ENCODE measurements at regions not wholly inside any gene's neighbourhood (a gene's known extent, or its start where the extent isn't known, plus 50 kb on each side); places are given as distances from the start of the nearest gene placed in this dataset.

DNA sequence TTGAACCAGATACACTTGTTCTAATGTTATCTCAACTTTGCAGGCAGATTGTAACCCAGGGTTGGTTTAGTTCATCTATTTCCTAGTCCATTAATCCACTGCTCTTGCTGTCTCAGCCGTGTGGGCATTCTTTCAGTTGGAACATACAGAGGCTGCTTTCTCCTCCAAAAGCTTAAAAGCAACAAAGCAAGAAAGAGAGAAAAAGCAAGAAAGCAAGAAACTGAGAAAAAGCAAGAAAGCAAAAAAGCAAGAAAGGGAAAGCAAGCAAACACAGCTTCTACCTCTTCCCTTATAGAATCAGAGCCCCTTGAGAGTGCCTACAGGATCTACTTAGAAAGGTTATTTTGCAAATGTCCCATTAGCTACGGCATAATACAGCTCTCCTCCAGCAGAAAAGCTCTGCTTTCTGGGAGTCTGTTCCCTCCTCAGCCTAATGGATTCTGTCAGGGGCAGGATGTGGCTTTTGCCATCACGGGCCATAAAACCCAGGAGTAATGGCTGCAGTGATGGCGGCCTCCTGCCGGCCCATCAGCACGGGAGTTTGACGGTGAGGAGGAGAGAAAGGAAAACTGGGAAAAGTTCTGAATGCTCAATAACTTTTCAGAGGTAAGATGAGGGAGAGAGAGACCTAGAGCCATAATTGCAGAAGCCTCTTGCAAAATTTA is 156.8 kb upstream of the JARID2 start:
- no peaks in the 10 kb centered on the region for H3K27me3 ChIP-seq (ENCODE audit: insufficient read depth, poor library complexity, severe bottlenecking)
- H3K4me3 ChIP-seq (replicated peaks; ENCODE audit: insufficient read depth, low read length), result no peak overlapping the region
- TF ChIP-seq, protein P1, sequence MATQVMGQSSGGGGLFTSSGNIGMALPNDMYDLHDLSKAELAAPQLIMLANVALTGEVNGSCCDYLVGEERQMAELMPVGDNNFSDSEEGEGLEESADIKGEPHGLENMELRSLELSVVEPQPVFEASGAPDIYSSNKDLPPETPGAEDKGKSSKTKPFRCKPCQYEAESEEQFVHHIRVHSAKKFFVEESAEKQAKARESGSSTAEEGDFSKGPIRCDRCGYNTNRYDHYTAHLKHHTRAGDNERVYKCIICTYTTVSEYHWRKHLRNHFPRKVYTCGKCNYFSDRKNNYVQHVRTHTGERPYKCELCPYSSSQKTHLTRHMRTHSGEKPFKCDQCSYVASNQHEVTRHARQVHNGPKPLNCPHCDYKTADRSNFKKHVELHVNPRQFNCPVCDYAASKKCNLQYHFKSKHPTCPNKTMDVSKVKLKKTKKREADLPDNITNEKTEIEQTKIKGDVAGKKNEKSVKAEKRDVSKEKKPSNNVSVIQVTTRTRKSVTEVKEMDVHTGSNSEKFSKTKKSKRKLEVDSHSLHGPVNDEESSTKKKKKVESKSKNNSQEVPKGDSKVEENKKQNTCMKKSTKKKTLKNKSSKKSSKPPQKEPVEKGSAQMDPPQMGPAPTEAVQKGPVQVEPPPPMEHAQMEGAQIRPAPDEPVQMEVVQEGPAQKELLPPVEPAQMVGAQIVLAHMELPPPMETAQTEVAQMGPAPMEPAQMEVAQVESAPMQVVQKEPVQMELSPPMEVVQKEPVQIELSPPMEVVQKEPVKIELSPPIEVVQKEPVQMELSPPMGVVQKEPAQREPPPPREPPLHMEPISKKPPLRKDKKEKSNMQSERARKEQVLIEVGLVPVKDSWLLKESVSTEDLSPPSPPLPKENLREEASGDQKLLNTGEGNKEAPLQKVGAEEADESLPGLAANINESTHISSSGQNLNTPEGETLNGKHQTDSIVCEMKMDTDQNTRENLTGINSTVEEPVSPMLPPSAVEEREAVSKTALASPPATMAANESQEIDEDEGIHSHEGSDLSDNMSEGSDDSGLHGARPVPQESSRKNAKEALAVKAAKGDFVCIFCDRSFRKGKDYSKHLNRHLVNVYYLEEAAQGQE (IDR thresholded peaks at IDR 0.05; ENCODE audit: insufficient replicate concordance, low read depth), result no peak
- TF ChIP-seq SPI1 (IDR thresholded peaks at IDR 0.05; ENCODE audit: borderline replicate concordance, low read depth), result no peak
- no peak for TF ChIP-seq POLR2AphosphoS5 (IDR thresholded peaks at IDR 0.05; ENCODE audit: low read depth)
- TF ChIP-seq GABPA (IDR thresholded peaks at IDR 0.05; ENCODE audit: low read depth), result no peak
- TF ChIP-seq, protein P2, sequence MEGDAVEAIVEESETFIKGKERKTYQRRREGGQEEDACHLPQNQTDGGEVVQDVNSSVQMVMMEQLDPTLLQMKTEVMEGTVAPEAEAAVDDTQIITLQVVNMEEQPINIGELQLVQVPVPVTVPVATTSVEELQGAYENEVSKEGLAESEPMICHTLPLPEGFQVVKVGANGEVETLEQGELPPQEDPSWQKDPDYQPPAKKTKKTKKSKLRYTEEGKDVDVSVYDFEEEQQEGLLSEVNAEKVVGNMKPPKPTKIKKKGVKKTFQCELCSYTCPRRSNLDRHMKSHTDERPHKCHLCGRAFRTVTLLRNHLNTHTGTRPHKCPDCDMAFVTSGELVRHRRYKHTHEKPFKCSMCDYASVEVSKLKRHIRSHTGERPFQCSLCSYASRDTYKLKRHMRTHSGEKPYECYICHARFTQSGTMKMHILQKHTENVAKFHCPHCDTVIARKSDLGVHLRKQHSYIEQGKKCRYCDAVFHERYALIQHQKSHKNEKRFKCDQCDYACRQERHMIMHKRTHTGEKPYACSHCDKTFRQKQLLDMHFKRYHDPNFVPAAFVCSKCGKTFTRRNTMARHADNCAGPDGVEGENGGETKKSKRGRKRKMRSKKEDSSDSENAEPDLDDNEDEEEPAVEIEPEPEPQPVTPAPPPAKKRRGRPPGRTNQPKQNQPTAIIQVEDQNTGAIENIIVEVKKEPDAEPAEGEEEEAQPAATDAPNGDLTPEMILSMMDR (IDR thresholded peaks at IDR 0.05; ENCODE audit: insufficient read depth, low read length), result no peak
- H3K27ac ChIP-seq (replicated peaks), result no peak overlapping the region
- no peak for DNase-seq (ENCODE audit: low read depth in 1 of 2, low spot score in 1 of 2)

DNA sequence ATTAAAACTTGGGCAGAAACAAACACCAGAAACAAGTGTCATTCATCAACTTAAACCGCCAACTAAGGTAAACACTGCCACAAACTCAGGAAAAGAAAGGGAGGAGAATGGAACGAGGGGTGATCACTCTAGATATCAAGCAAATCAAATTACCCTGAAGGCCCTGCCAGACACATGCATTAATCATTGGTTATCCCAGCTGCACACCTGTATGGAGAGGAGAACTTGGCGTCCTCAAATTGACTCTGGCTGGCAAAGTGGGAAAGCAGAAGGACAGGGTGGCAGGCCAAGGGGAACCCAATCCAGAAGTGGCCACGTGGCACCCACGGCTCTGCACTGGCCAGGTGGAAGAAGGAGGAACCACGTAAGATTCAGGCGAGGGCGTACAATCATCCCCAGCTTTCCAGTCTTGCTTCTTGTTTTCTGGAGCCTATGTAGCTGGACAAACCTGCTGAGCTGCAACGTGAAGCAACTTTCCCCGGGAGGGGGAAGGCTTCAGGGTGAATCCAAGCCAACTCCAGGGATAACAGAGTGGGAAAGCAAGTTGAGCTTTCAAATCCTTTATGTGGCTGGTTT is 156.2 kb upstream of the JARID2 start:
- Histone ChIP-seq H3K27me3 (ENCODE audit: insufficient read depth, poor library complexity, severe bottlenecking) (no peaks in the 10 kb centered on the region), H3K27ac (replicated peaks) (peak overlapping the region; percentile 73), H3K4me3 (replicated peaks; ENCODE audit: insufficient read depth, low read length) (no peak overlapping the region)
- TF ChIP-seq SPI1 (IDR thresholded peaks at IDR 0.05; ENCODE audit: borderline replicate concordance, low read depth) (no peak; the same call in 1 of the 2 replicates), POLR2AphosphoS5 (IDR thresholded peaks at IDR 0.05; ENCODE audit: low read depth) (0 out of 2 replicates have a peak, but pooled peaks have one; percentile 15), GABPA (IDR thresholded peaks at IDR 0.05; ENCODE audit: low read depth) (no peak)
- TF ChIP-seq, protein P2 (IDR thresholded peaks at IDR 0.05; ENCODE audit: insufficient read depth, low read length), result no peak
- TF ChIP-seq, protein P1 (IDR thresholded peaks at IDR 0.05; ENCODE audit: insufficient replicate concordance, low read depth), result no peak
- peak; percentile 43 to 70 for DNase-seq (ENCODE audit: low read depth in 1 of 2, low spot score in 1 of 2)

DNA sequence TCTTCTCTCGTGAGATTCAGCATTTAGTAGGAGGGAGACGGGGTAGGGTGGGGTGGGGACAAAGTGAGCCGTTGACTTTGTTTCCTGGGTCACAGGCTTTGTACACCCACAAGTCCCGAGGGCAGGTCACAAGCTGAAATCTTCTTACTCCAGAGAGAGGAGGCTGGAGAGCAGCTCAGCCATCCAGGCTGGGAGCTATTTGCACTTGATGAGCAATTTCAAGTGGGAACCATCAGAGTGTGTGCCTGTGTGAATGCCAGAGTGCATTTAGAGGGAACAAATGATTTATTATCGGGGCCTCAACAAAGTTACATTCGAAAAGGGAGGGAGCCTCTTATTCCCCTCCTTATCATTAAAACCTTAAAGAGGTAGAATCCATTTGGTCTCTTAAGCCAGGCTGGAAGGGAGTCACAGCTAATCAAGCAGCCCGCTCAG is 155.7 kb upstream of the JARID2 start:
- no peak for DNase-seq (ENCODE audit: low read depth in 1 of 2, low spot score in 1 of 2)
- TF ChIP-seq SPI1 (IDR thresholded peaks at IDR 0.05; ENCODE audit: borderline replicate concordance, low read depth), result no peak
- TF ChIP-seq, protein P2 (IDR thresholded peaks at IDR 0.05; ENCODE audit: insufficient read depth, low read length), result no peak
- no peak for TF ChIP-seq GABPA (IDR thresholded peaks at IDR 0.05; ENCODE audit: low read depth)
- no peak for TF ChIP-seq POLR2AphosphoS5 (IDR thresholded peaks at IDR 0.05; ENCODE audit: low read depth)
- TF ChIP-seq, protein P1 (IDR thresholded peaks at IDR 0.05; ENCODE audit: insufficient replicate concordance, low read depth), result no peak
- Histone ChIP-seq H3K27me3 (ENCODE audit: insufficient read depth, poor library complexity, severe bottlenecking) (no peaks in the 10 kb centered on the region), H3K4me3 (replicated peaks; ENCODE audit: insufficient read depth, low read length) (no peak overlapping the region), H3K27ac (replicated peaks) (peak overlapping the region; percentile 73)

Measured in HL-60 (cell line).